OCI-LY7 (cell line): ENCODE measurements at regions not wholly inside any gene's neighbourhood (a gene's known extent, or its start where the extent isn't known, plus 50 kb on each side); places are given as distances from the start of the nearest gene placed in this dataset.

Source experiments
- BruUV-seq: library from RNA; stranded (reverse); fragments of 400-500 nt; replicated peaks from 2 replicates; lab custom pipeline; 2021; lab: Mats Ljungman, UMichigan
- CTCF ChIA-PET: fragments of 300-600 bp; sonication (Branson Sonifier 250); formaldehyde crosslinking; loops from one replicate; lab custom pipeline; 2022; ENCODE audit warnings: antibody characterized with exemption; ENCODE audit not compliant: unreplicated experiment; lab: Charles Lee
- POLR2A ChIA-PET: fragments of 300-600 bp; sonication (Branson Sonifier 250); formaldehyde crosslinking; loops from one replicate; lab custom pipeline; 2022; ENCODE audit warnings: antibody characterized with exemption; lab: Charles Lee
- DNase-seq: peaks from one replicate; pipeline ENCODE4 v3.0.0-alpha.2; 2015; ENCODE audit warnings: low spot score
- H2AFZ ChIP-seq: fragments of 200-600 bp; sonication (generic), shearing (Covaris generic); 2 replicates; pipeline ENCODE4 v1.6.1; 2014; ENCODE audit warnings: mild to moderate bottlenecking, antibody characterized with exemption, low read length, moderate library complexity
- H3K27ac ChIP-seq: fragments of 200-600 bp; sonication (generic); 2 replicates; pipeline ENCODE4 v1.5.1; 2014; ENCODE audit warnings: mixed run types, low read depth, mild to moderate bottlenecking, moderate library complexity, low read length, inconsistent platforms; ENCODE audit not compliant: poor library complexity, severe bottlenecking
- H3K36me3 ChIP-seq: fragments of 200-600 bp; sonication (generic); 2 replicates; pipeline ENCODE4 v1.6.1; 2014; ENCODE audit warnings: mild to moderate bottlenecking, antibody characterized with exemption, low read length, moderate library complexity, mixed read lengths; ENCODE audit not compliant: insufficient read depth
- H3K4me1 ChIP-seq: fragments of 200-600 bp; sonication (generic); 2 replicates; pipeline ENCODE4 v1.5.1; 2014; ENCODE audit warnings: mild to moderate bottlenecking, low read length; ENCODE audit not compliant: insufficient read depth, poor library complexity, severe bottlenecking
- H3K4me2 ChIP-seq: fragments of 200-600 bp; sonication (generic); 2 replicates; pipeline ENCODE4 v1.6.1; 2014; ENCODE audit warnings: mild to moderate bottlenecking, low read length
- H3K4me3 ChIP-seq: fragments of 200-600 bp; sonication (generic); 2 replicates; pipeline ENCODE4 v1.5.1; 2014; ENCODE audit warnings: mild to moderate bottlenecking, low read depth, low read length; ENCODE audit not compliant: poor library complexity, severe bottlenecking
- H3K79me2 ChIP-seq: fragments of 200-600 bp; sonication (generic); 2 replicates; pipeline ENCODE4 v1.6.1; 2016; ENCODE audit warnings: low read depth, mild to moderate bottlenecking, low read length, moderate library complexity, mixed read lengths; ENCODE audit not compliant: insufficient read depth
- H3K9me2 ChIP-seq: fragments of 200-600 bp; sonication (generic); 2 replicates; pipeline ENCODE4 v1.6.1; 2016; ENCODE audit warnings: mild to moderate bottlenecking, low read length, mixed read lengths; ENCODE audit not compliant: insufficient read depth
- H3K9me3 ChIP-seq: fragments of 200-600 bp; sonication (generic); 2 replicates; pipeline ENCODE4 v1.6.1; 2014; ENCODE audit warnings: mild to moderate bottlenecking, mixed run types, low read length, mixed read lengths
- H4K20me1 ChIP-seq: fragments of 200-600 bp; sonication (generic); 2 replicates; pipeline ENCODE4 v1.6.1; 2014; ENCODE audit warnings: mild to moderate bottlenecking, antibody characterized with exemption, low read length, moderate library complexity, mixed read lengths; ENCODE audit not compliant: insufficient read depth
- EZH2phosphoT487 ChIP-seq: fragments of 200-600 bp; sonication (generic); IDR thresholded peaks from 2 replicates; pipeline ENCODE4 v1.6.1; 2018; ENCODE audit warnings: low read depth, borderline replicate concordance, mild to moderate bottlenecking, mixed run types, antibody characterized with exemption, low read length, moderate library complexity, mixed read lengths
- intact Hi-C: fragments of 100-400 bp; cut with micrococcal nuclease; formaldehyde crosslinking; loops from one replicate; pipeline ENCODE4 v1.10.0; 2022; ENCODE audit not compliant: unreplicated experiment
- TF ChIP-seq, protein P1 (sequence below): fragments of 200-600 bp; sonication (generic); conservative IDR thresholded peaks from 2 replicates; pipeline ENCODE4 v1.5.1; 2014; ENCODE audit warnings: mild to moderate bottlenecking, antibody characterized with exemption, low read length, moderate library complexity, mixed read lengths

DNA sequence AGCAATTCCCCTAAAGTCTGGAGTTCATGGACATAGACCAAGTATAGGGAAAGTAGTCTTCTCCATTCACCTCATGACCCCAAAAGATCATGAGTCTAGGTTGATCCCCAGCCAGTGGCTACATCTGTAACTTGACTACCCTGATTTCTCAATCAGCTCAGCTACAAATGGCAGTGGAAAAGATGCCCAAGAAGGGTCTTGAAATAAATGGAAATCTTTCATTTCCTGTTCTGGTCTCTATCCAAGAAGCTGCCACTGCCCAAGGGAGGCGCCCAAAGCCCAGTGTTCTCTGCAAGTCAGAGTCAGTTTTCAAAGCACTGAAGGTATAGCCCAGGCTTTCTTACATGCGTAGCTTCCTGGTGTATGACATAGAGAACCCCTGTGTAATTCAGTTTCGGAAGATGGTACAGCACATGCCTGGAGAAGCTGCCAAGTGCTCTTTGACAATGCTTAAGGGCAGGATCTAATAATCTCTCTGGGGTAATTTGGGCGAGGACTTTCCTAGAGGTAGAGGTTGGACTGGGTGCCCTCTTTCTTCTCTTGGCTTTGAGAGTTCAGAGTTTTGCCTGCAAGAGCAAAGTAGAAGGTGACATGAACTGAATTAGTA, 101.1 kb downstream of the ADAMTS15 start:
- no peak overlapping the region for H3K4me2 ChIP-seq
- no peaks in the 10 kb centered on the region for H3K9me2 ChIP-seq
- DNase-seq, result no peak
- CTCF ChIA-PET, result no interaction called here
- no peaks in the 10 kb centered on the region for H3K4me1 ChIP-seq
- no peak overlapping the region for H2AFZ ChIP-seq
- no peak for TF ChIP-seq EZH2phosphoT487
- TF ChIP-seq, protein P1, sequence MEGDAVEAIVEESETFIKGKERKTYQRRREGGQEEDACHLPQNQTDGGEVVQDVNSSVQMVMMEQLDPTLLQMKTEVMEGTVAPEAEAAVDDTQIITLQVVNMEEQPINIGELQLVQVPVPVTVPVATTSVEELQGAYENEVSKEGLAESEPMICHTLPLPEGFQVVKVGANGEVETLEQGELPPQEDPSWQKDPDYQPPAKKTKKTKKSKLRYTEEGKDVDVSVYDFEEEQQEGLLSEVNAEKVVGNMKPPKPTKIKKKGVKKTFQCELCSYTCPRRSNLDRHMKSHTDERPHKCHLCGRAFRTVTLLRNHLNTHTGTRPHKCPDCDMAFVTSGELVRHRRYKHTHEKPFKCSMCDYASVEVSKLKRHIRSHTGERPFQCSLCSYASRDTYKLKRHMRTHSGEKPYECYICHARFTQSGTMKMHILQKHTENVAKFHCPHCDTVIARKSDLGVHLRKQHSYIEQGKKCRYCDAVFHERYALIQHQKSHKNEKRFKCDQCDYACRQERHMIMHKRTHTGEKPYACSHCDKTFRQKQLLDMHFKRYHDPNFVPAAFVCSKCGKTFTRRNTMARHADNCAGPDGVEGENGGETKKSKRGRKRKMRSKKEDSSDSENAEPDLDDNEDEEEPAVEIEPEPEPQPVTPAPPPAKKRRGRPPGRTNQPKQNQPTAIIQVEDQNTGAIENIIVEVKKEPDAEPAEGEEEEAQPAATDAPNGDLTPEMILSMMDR, result no peak
- no peaks in the 10 kb centered on the region for H3K9me3 ChIP-seq
- H3K4me3 ChIP-seq, result no peak overlapping the region
- POLR2A ChIA-PET, result no interaction called here
- no peaks in the 10 kb centered on the region for H3K36me3 ChIP-seq
- H3K79me2 ChIP-seq, result no peaks in the 10 kb centered on the region
- no TSS peak for BruUV-seq
- no peak overlapping the region for H3K27ac ChIP-seq
- no peaks in the 10 kb centered on the region for H4K20me1 ChIP-seq
- intact Hi-C loops, result no loop called here

DNA sequence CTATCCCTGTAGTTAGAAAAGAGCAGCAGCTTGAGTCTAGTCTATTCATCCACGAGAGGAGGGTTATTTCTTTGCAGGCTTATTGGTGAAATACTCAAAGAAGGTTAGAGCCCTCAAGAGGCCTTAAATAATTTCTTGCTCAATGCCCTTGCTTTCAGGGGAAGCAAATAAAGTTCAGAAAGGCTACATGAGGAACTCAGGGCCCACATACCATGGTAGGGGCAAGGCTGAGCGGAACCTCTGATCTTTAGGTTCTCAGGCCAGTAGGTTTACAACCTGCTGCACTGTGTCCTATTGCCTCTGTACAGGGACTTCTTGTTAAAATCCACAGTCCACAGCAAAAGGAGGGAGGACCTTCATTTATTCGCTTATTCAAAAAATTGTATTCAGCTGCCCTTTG, 101.7 kb downstream of the ADAMTS15 start:
- ChIA-PET POLR2A (interaction anchor here (0.7 to 1.5 kb wide), 2 partner anchors 9 to 50 kb away, joined by 3 to 4 read pairs; no protein-coding TSS in a partner anchor), CTCF (no interaction called here)
- Histone ChIP-seq H3K4me1 (no peaks in the 10 kb centered on the region), H3K79me2 (no peaks in the 10 kb centered on the region), H3K4me3 (no peak overlapping the region), H3K4me2 (no peak overlapping the region), H3K27ac (no peak overlapping the region), H3K36me3 (no peaks in the 10 kb centered on the region), H4K20me1 (no peaks in the 10 kb centered on the region), H3K9me2 (no peaks in the 10 kb centered on the region), H3K9me3 (no peaks in the 10 kb centered on the region), H2AFZ (no peak overlapping the region)
- intact Hi-C loops, result no loop called here
- TF ChIP-seq, protein P1, result no peak
- TF ChIP-seq EZH2phosphoT487, result no peak
- DNase-seq, result no peak
- no TSS peak for BruUV-seq

DNA sequence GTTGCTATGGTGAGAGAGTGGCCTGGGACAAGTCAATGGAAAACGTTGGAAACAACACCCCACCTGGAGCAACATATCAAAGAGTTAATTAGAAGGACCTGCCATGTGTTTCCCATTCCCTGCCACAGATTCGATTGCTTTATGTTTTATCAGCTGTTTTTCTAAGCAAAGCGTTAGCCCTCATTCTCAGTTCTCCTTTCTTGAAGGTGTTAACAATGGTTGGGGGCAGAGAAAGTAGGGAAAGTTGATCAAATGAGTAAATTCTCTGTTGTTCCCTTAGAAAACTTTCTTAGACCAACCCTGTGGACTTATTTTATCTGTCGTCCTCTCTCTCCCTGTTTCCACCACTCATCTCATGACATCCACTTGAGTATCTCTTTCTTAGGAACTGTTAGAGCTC, 102.5 kb downstream of the ADAMTS15 start:
- Histone ChIP-seq H3K36me3 (no peaks in the 10 kb centered on the region), H3K9me2 (no peaks in the 10 kb centered on the region), H3K9me3 (no peaks in the 10 kb centered on the region), H3K4me2 (no peak overlapping the region), H3K79me2 (no peaks in the 10 kb centered on the region), H3K4me3 (no peak overlapping the region), H3K4me1 (no peaks in the 10 kb centered on the region), H4K20me1 (no peaks in the 10 kb centered on the region), H3K27ac (no peak overlapping the region), H2AFZ (no peak overlapping the region)
- POLR2A ChIA-PET, result interaction anchor here (1.5 kb wide), 1 partner anchor 9 kb away, joined by 3 read pairs; no protein-coding TSS in a partner anchor
- intact Hi-C loops, result no loop called here
- no peak for DNase-seq
- no peak for TF ChIP-seq EZH2phosphoT487
- TF ChIP-seq, protein P1, result no peak
- no TSS peak for BruUV-seq
- CTCF ChIA-PET, result interaction anchor here (0.7 kb wide), 1 partner anchor 43 kb away, joined by 8 read pairs; no protein-coding TSS in a partner anchor
